ENCODE measurements at regions not wholly inside any gene's neighbourhood (a gene's known extent, or its start where the extent isn't known, plus 50 kb on each side); places are given as distances from the start of the nearest gene placed in this dataset.

DNA sequence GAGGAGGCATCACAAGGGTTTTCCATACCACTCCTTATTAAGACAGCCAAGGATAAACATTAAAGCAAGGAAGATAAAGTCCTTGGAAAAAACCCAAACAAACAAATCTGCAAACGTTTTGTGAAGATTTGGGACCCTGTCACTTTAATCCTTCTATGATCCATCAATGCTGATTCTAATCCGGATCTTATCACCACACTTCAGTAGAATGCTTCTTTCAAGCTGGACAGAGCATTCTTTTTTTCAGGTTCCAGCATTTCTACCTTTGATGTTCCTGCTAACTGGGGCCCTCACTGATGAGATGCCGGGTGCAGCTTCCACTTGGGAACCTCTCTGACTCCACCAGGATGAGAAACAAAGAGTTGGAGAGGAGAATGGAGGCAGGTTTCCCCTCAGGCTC is 132.8 kb upstream of the SHB start:
- Histone ChIP-seq H2BK120ac (replicated peaks; ENCODE audit: low read depth, low read length) (no peak overlapping the region), H2AK5ac (ENCODE audit: low read depth, low read length) (no peak overlapping the region), H2BK5ac (ENCODE audit: low read depth, low read length) (no peak overlapping the region), H3K36me3 (ENCODE audit: control insufficient read depth in 2 of 4, insufficient read depth in 4 of 4, low read length in 3 of 4) (no peaks in the 10 kb centered on the region), H3K9me3 (ENCODE audit: insufficient read depth in 2 of 2, low read depth in 1 of 2, low read length in 1 of 2) (no peaks in the 10 kb centered on the region), H4K91ac (replicated peaks; ENCODE audit: insufficient read length, low read length) (no peak overlapping the region), H4K20me1 (replicated peaks in 1 of 2; ENCODE audit: control insufficient read depth in 1 of 2, insufficient read depth in 2 of 2, low read length in 2 of 2) (no peaks in the 10 kb centered on the region), H3K4me3 (ENCODE audit: extremely low read depth in 1 of 4, insufficient read depth in 2 of 4, low read depth in 3 of 4, low read length in 4 of 4) (no peak overlapping the region), H3K4me2 (ENCODE audit: insufficient read depth in 1 of 2, low read depth in 2 of 2, low read length in 2 of 2) (peak overlapping the region in 1 of 2 experiments; percentile 47; a peak in 1 of 4 replicates), H2AFZ (ENCODE audit: low read length) (no peak overlapping the region), H2BK15ac (ENCODE audit: low read length) (no peak overlapping the region), H2BK12ac (ENCODE audit: low read depth, low read length) (no peak overlapping the region), H2BK20ac (ENCODE audit: low read length) (no peak overlapping the region), H3K27ac (ENCODE audit: low read depth, low read length) (no peak overlapping the region), H3K4me1 (replicated peaks in 1 of 4; ENCODE audit: control insufficient read depth in 3 of 4, insufficient read depth in 4 of 4, low read length in 3 of 4) (peaks cover 0 to 8% (median under 1%) of the 10 kb centered on the region in 4 experiments; a peak in 4 of 7 replicates), H3K27me3 (replicated peaks in 1 of 4; ENCODE audit: control insufficient read depth in 3 of 4, extremely low read depth in 1 of 4, insufficient read depth in 3 of 4, low read length in 3 of 4) (peaks cover 0 to 10% (median 4%) of the 10 kb centered on the region in 4 experiments; a peak in 4 of 7 replicates), H4K8ac (ENCODE audit: extremely low read depth, insufficient read depth, low read length) (no peak overlapping the region), H3K4ac (replicated peaks; ENCODE audit: insufficient read length, low read depth, low read length) (no peak overlapping the region), H3K79me1 (ENCODE audit: low read depth, low read length) (no peaks in the 10 kb centered on the region), H3K9ac (replicated peaks in 1 of 4; ENCODE audit: extremely low read depth in 1 of 4, low read depth in 3 of 4, low read length in 3 of 4) (no peak overlapping the region), H4K5ac (ENCODE audit: insufficient read length, low read depth, low read length) (no peak overlapping the region), H3K14ac (ENCODE audit: insufficient read length) (no peak overlapping the region), H3K23ac (ENCODE audit: insufficient read length) (no peak overlapping the region), H3K79me2 (ENCODE audit: control insufficient read depth in 1 of 2, insufficient read depth in 2 of 2, low read length in 2 of 2) (no peaks in the 10 kb centered on the region), H3K23me2 (ENCODE audit: low read depth, low read length) (no peaks in the 10 kb centered on the region), H3K18ac (ENCODE audit: extremely low read depth, low read length) (no peak overlapping the region), H3K56ac (replicated peaks; ENCODE audit: insufficient read length, low read depth, low read length) (no peak overlapping the region)
- no peak for FAIRE-seq
- POLR2A ChIA-PET (ENCODE audit: partially characterized antibody), result no interaction called here
- 82% methylated on average over 3 of the region's 3 CpGs; no CpG with 5 or more reads in 1 of the 2 experiments for WGBS, 2 experiments (ENCODE audit: extremely low coverage in 1 of 2, insufficient coverage in 1 of 2, insufficient read length in 1 of 2, insufficient replicate concordance in 2 of 2, low coverage in 1 of 2, low lambda C conversion rate in 2 of 2, missing lambda C conversion rate in 1 of 2)
- peak in 1 of 2 experiments; percentile 13 for DNase-seq (ENCODE audit: low read depth in 1 of 2, low spot score in 2 of 2)
- CTCF ChIA-PET (ENCODE audit: partially characterized antibody), result interaction anchor here (1.5 kb wide), 1 partner anchor 41 kb away, joined by 5 read pairs; no protein-coding TSS in a partner anchor
- TF ChIP-seq RAD21 (IDR thresholded peaks at IDR 0.05 in 1 of 2, conservative IDR thresholded peaks at IDR 0.05 in 1 of 2; ENCODE audit: low read depth in 2 of 2, low read length in 2 of 2), result no peak
- no peak for TF ChIP-seq POLR2A (IDR thresholded peaks at IDR 0.05; ENCODE audit: control extremely low read depth in 1 of 2, low read depth in 2 of 2, low read length in 2 of 2)
- TF ChIP-seq RFX5 (IDR thresholded peaks at IDR 0.05; ENCODE audit: borderline replicate concordance, low read depth, low read length), result no peak
- TF ChIP-seq CTBP2 (IDR thresholded peaks at IDR 0.05; ENCODE audit: borderline replicate concordance, insufficient read depth, insufficient read length, low read length), result no peak
- no peak for TF ChIP-seq MAX (IDR thresholded peaks at IDR 0.05)
- no peak for TF ChIP-seq SAP30 (IDR thresholded peaks at IDR 0.05; ENCODE audit: insufficient read depth, insufficient replicate concordance, low read length)
- no peak for TF ChIP-seq YY1 (IDR thresholded peaks at IDR 0.05; ENCODE audit: low read depth, low read length)
- no peak for TF ChIP-seq SP4 (IDR thresholded peaks at IDR 0.05; ENCODE audit: low read length)
- TF ChIP-seq BCL11A (IDR thresholded peaks at IDR 0.05; ENCODE audit: low read depth in 2 of 2, low read length in 2 of 2), result no peak
- TF ChIP-seq SP1 (IDR thresholded peaks at IDR 0.05; ENCODE audit: low read depth, low read length), result no peak
- TF ChIP-seq RNF2 (IDR thresholded peaks at IDR 0.05; ENCODE audit: borderline replicate concordance, low read depth, low read length, missing control alignments, poor library complexity, severe bottlenecking), result no peak
- no peak for TF ChIP-seq RXRA (IDR thresholded peaks at IDR 0.05; ENCODE audit: insufficient read depth, low read depth, low read length)

All from H1 (cell line).